HT1080 (cell line): ENCODE measurements at regions not wholly inside any gene's neighbourhood (a gene's known extent, or its start where the extent isn't known, plus 50 kb on each side); places are given as distances from the start of the nearest gene placed in this dataset.
A peak's percentile ranks its signal among the peaks of the same experiment; 100 is the strongest.

Experiments used
- DNase-seq: peaks from one replicate; pipeline ENCODE4 v3.0.0-alpha.2; 2015; ENCODE audit warnings: low read depth

DNA sequence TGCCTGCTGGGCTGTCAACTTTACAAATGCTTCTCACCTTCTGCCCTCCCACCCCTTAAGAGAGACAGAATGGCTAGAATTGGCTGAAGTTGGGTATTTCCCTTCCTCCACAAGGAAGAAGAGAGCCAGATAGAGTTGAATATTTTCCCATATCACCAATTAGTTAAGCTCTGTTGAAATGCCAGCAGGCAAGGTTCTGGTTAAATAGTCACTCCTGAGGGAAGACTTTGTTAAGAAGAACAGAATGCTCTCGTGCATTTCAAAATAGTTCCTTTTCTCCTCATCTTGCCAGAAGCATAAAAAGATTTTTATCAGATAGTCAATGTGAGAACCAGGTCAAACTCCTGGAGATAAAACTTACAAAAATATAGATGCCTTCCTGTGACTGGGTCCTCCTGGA, 2857.0 kb upstream of the PCDH20 start:
- no peak for DNase-seq

DNA sequence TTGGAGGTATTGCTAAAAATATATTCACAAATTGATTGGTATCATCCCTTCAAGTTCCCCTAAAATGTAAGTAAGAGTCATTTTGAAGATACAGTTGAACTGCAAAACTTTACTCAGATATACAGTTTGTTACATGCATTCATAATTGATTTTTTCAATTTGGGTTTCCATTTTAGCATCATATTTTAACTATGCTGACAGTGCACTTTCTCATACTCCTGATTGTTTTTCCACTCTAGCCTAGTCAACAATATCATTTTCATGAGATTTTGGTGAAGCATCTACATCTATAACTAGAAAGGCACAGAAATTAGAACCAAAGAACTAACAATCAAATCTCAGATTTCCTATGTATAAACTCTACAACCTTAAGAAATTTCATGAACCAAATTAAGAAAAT, 2850.4 kb upstream of the PCDH20 start:
- DNase-seq: no peak

DNA sequence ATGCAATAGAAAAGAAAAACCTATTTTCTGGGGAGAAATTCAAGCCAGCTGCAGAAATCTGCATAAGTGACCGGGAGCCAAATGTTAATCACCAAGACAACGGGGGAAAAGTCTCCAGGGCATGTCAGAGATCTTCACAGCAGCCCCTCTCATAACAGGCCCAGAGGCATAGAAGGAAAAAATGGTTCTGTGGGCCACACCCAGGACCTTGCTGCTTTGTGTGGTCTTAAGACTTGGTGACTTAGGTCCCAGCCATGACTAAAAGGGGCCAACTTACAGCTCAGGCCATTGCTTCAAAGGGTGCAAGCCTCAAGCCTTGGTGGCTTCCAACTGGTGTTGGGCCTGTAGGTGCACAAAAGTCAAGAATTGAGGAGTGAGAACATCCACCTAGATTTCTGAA, 2847.6 kb upstream of the PCDH20 start:
- DNase-seq: no peak

DNA sequence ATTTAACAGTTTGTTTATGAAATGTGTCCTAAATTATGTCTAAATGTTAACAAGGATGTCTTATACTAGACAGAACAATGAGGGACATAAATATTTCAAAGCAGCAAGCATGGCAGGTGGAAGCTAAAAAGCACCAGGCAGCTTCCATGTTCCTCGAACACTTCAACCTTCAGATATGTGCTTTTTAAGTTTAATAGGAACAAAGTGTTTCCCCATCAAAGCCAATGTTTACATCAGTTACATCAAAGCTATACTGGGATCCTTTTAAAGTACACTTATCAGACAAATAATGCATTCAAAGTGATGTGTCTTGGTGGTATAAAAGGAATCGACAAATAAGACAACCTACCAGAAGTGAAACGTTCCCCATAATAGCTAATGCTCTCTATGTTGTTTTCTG, 2841.1 kb upstream of the PCDH20 start:
- no peak for DNase-seq

DNA sequence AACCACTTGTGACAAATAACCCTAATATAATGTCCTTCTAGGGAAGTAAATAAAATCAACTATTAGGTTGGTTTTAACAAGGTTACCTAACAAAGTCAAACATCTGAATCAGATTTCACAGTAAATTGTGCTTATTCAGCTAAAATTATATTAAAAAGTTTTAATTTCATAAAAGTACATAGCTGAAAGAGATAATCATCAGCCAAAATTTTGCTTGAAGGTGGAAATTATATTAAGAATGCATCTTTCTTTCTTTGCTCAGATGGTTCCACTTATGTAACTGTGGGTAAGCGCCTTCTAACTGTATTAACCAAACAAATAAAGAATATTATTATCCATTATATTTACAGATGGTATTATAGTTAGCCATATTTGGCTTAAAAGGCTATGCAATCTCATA, 2840.3 kb upstream of the PCDH20 start:
- DNase-seq: no peak

DNA sequence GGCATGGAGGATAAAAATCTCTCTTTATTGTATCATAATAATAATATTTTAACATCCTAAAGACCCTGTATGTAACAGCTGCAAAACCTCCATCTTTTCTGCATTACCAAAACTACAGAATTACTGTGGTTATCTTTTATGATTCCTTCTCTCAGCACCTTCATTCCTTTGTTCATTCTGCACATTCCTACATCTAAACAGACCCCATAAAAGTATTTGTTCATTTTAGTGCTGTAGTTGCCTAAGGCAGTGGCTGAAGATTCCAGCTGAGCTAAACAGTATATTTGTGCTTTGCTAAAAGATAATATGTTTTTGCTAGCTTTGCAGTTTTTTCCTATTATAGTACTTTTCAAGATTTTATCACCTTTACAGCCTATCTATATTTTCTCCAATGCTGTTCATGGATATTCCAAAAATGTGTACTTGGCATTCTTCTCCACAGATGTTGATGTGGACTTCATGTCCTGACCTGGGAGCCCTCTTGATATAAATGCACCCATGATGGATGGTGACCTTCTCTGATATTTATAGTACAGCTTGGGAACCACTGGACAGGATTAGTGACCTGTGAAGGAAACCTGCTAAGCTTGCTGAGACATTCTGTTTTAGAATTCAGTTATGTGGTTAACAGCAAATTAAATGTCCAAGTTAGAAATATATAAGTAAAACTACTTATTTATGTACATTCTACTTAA, 2832.9 kb upstream of the PCDH20 start:
- no peak for DNase-seq

DNA sequence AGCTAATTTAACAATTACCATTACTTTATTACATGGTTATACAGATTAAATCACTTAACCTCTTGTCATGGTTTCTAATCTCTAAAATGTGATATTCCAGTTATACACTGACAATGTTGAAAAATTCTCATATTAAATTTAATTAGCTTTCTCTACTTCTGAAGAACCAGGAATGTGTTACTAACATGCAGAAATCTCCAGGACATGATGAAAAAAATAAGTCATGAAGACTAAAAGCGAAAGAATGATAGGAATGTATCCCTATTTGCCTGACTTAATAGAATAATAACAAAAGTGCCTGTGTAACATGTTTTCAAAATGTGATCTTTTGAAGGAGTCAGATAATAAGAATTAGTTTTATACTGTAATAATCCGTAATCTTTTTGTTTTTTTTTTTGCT, 2823.7 kb upstream of the PCDH20 start:
- DNase-seq: peak; percentile 26

DNA sequence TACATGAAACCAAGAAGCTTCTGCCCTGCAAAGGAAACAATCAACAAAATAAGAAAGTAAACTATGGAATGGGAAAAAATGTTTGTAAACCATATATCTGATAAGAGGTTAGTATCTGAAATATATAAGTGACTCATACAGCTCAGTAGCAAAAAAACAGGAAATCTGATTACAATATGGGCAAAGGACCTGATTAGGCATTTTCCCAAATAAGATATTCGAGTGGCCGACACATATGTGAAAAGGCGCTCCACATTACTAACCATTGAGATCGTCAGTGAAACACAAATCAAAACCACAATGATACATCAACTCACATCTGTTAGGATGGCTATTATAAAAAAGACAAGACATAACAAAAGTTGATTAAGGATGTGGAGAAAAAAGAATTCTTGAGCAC, 2818.6 kb upstream of the PCDH20 start:
- DNase-seq: peak; percentile 73

DNA sequence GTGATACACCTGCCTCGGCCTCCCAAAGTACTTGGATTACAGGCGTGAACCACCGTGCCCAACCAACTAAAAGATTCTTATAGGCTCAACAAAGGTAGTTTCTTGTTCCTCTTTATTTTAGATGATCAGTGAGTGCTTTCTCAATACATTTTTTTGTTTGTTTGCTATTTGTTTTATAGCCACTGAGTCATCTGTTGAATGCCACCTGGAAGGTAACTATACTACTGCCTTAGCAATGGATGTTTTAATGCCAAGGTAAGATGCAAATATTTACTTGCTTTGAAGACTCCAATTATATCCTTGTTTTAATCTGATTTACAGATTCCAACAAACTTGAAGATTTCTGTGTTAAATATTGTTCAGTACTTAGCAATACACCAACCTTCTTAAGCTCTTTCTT, 2807.4 kb upstream of the PCDH20 start:
- DNase-seq: no peak

DNA sequence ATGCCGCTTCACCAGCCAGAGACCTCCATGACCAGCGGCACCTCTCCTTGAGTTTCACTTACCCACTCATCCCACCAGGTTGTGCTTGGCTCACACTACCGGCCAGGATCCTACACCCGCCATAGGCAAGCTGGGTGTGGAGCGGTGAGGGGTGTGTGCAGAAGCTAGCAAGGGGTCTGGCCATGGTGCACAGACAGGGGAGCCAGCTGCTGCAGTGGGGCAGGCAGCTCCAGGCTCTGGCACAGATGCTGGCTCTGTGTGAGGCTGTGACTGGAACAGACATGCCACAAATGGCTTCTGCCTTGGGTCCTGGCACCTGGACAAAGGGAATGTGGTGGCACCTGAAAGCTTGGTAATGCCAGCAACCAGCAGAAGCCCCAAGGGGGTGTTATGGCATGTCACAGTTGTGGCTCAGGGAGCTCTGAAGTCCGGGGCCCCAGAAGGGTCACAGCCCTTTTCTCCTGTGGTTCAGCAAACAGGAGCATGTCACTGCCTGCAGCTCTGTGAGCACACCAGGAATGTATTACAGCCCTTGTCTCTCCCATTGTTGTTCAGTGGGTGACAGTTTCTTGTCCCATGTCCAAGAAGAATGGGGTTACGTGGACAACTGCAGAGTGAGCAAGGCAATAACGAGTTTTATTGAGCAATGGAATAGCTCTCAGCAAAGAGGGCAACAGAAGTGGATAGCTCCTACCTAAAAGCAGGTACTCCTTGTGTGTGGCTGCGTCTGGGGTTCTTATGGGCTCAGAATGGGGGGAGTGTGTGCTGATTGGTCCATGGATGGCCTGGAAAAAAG, 2791.0 kb upstream of the PCDH20 start:
- no peak for DNase-seq

DNA sequence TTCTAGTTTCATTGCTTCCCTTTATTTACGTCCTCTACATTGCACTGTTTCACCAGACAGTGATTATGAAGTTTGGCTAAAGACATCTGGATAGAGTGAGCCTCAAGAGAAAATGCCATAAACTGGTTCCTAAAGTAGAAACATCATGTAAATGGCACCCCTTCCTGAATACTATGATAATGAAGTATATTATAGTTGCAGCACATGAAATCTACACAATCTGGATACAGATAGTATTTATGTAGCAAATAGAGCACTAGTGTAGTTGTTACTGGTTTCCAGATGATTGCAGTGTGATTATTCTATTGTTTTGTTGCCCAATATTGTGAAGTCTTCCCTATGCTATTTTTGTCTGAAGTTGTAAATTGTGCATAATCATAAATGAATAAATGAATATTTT, 2786.9 kb upstream of the PCDH20 start:
- DNase-seq: no peak

DNA sequence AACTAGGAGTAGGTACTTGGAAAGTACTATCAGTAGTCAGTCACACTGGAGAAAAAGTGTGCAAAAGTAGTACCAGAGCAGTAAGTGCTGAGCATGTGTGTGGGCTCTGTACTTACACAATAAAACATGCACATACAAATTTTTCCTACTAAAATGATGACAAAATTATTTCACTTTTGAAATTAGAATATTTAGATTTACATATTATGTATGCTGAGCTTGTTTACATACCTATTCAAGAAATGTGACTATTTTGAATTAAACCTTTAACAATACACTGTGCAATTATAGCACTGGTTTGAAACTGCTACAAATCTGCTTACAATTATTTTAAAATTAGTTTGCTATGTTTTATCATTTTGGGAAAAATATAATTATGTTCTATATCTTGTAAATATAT, 2781.6 kb upstream of the PCDH20 start:
- DNase-seq: no peak

DNA sequence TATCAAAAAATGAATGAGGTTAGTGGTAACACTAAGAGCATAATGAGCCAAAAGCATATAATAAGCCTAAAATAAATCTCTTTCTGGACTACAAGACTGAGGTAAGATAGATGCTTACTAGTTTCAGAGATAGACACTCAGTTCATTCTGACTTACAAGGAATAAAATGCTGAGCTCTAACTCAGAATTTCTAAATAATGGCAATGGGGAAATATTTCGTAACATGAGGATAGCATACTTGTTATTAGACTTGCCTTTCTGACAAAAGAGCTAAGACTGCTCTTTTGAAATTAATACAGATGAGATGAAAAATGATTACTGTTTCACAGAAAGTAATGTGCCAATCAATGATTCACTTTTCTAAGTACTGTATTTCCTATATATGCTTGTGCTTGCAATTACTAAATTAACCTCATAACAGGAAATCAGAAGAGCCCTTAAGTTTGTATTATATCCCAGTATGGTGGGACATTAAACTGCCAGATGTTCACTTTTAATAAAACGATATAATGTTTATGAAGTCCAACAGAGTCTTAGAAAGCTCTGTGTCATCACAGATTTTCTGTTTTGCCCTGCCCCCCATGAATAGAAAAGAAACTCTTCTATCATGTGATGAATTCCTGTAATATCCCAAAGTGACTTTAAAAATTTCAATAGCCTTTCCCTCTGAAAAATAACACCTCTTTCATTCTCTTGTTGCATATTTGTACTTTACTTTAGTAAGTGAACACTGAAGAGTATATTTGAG, 2771.0 kb upstream of the PCDH20 start:
- DNase-seq: no peak

DNA sequence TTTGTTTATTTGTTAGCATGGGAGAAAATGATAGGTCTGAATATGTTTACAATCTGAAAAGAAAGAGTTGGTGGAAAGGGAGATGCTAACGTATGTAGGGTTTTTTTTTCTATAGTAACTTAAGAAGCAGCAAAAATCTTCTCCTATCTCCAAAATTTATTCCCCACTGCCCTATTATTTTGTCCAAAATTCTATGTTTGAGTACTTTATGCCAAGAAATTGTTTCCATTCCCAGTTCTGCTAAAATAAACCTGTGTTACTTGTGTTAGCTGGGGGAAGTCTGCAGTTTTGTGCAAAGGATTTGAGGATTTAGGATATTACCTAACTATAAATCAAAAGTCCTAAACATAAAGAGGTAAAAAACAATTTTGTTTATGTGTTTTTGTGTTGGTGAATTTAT, 2770.4 kb upstream of the PCDH20 start:
- no peak for DNase-seq

DNA sequence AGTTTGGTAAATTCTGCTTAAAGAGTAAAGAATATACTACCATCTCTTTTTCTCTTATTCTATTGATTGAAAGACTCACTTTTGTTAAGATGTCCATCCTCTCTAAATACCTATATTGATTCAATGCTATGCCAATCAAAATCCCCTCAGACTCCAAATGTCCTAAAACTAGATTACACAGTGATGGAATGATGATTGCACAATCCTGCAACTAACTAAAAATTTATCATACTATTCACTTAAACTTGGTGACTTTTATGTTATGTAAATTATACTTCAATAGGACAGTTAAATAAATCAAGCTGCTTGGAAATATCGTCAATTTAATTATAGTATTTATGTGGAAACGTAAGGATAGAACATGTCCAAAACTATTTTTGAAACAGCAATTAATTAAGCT, 2765.1 kb upstream of the PCDH20 start:
- no peak for DNase-seq

DNA sequence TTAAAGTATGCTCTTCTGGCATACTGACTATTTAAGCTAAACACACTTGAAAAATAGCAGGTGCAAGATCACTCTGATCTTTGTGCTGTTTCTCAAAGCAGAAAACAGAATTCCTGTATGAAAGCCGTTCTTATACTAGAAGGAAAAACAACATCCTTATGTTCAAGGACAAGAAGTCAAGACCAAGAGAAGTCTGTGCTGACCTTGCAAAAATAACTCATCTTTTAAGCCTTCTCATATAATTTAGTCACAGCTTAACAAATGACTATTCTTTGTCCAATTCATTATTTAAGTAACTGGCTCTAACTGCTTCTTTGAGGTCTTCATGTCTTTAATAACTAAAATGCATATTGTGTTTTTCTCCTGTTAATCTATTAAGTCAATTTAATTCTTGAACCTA, 2750.2 kb upstream of the PCDH20 start:
- DNase-seq: no peak

DNA sequence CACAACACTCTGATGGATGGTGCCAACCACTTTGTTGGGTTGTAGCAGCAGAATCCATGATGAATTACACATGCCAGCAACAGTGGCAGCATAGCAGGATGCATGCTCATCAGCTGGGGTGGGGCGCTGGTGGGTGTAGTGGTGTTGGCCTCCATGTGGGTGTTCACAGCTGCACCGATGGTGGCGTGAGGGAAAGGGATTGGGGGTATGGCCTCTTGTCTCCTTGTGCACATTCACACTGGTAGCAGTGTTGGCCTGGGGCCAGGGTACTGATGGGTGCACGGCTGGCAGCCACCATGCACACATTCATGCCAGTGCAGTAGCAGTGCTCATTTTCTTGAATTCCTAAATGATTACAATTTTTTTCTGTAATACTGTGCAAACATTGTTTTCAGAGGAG, 2748.8 kb upstream of the PCDH20 start:
- no peak for DNase-seq

DNA sequence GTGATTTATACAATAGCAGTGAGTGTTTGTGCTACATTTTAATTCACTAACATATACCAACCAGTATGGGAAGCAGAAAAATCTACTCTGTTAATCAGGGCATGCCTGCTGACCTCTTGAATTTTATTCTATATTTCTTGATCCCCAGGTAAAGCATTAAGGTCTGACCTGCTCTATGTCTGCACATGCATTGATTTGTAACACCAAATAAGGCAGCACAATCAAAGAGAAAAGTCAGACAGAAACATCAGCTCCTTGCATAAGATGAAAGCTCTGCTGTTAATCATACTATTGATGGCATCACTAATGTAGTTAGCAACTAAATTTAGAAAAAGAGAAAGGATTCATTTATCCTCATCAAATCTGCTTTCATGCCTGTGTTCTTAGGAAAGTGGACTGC, 2744.8 kb upstream of the PCDH20 start:
- DNase-seq: no peak

DNA sequence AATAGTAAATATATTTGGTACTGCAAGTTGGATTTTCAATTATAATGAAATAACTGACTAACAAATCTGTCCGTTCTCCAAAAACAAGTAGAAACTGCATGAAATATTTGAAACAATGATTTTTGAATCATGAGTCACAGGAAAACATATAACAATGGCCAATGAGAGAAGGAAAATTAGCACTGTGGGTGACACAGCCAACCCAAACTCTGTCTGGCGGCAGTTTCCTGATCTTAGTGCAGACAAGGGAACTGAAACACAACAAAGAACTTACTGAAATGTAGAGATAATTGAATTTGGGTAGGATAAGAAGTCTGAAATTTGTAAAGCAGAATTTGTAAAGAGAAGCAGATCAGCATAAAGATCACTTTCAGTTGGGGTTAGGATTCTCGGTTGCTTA, 2743.3 kb upstream of the PCDH20 start:
- DNase-seq: peak; percentile 48

DNA sequence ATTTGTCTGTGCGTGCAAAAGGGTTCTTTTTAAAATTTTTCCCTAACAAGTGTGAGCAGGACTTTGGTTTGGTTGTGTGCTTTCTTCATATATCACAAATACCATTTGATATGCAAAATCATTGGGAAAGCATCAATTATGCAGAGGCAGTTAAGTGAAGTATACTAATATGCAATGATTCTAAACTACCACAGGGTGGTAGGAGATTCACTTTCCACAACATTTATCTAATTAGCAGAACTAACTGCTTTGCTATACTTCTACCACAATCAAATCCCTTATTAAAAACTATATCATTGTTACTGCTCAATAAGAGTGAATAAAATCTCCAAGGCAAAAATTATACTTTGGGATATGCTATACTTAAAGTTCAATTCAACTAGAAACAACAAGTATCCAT, 2738.9 kb upstream of the PCDH20 start:
- DNase-seq: no peak

DNA sequence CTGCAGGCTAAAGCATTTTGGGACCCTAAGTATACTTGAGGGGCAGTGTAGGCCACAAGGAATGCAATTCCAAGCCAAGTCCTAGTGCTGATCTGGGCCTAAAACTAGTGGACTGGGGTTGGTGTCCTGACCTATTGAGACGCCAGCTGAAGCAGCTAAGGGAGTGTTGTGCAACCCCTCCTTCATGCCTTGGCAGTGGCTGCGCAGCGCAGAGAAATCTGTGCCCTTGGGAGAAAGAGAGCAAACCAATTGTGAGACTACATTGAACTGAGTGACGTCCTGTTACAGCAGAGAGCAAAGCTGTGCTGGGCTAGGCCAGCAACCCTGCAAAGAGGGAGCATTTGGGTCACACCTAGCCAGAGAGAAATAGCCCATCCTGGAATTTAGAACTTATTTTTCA, 2715.0 kb upstream of the PCDH20 start:
- no peak for DNase-seq

DNA sequence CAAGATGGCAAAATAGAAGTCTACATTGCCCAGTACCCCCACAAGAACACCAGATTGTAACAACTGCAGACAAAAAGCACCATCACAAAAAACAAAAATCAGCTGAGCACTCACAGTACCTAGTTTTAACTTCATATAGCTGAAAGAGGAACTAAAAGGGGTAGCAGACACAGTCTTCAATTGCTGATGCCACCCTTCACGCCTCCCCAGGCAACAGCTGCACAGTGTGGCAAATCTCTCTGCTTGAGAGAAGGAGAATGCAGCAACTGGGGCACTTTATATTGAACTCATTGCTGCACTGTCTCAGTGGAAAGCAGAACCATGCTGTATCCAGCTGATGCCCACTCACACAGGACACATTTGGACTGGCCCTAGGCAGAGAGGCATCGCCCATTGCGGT, 2714.5 kb upstream of the PCDH20 start:
- no peak for DNase-seq

DNA sequence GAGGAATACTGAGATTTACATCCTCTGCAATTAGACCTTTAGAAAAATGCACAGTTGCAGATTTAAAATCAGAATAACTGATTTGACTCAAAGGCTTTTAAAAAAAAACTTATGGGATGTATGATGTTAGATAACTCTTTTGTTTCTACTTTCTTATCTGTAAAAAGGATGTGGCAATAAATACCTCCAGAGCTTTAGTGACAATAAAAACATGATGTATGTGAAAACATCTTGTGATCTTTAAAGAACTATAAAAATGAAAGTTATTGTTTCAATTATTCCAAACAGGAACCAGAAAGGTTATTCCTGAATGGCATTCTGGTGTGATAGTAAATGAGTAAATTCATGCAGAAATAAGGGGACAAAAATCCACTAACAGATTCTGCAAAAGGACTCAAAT, 2712.2 kb upstream of the PCDH20 start:
- DNase-seq: no peak
